ENCODE measurements at regions not wholly inside any gene's neighbourhood (a gene's known extent, or its start where the extent isn't known, plus 50 kb on each side); places are given as distances from the start of the nearest gene placed in this dataset.
"Not testable (repeated sequence)": the region's sequence is repeated elsewhere in the genome, so short reads cannot be mapped to it uniquely, and the experiment has no call there.

DNA sequence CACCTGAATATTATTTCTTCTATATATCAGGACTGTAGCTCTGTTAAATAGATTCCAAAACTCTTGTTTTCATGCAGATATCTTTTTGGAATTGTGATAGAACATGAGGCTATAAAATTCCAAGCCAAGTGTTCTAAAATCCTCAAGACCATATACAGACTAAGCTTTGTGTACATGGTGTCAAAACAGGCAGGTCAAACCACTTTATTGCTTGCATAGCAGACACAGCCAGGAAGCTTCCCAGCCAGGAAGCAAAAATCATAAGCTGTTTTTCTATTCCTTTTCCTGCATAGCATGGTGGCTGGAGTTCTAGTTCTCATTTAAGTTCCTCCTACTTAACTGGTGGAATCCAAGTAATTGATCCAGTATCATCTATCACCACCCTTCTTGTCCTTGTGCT lies 353.3 kb downstream of the PAX1 start:
- no peak overlapping the region for H3K4me3 ChIP-seq
- TF ChIP-seq, protein P1, sequence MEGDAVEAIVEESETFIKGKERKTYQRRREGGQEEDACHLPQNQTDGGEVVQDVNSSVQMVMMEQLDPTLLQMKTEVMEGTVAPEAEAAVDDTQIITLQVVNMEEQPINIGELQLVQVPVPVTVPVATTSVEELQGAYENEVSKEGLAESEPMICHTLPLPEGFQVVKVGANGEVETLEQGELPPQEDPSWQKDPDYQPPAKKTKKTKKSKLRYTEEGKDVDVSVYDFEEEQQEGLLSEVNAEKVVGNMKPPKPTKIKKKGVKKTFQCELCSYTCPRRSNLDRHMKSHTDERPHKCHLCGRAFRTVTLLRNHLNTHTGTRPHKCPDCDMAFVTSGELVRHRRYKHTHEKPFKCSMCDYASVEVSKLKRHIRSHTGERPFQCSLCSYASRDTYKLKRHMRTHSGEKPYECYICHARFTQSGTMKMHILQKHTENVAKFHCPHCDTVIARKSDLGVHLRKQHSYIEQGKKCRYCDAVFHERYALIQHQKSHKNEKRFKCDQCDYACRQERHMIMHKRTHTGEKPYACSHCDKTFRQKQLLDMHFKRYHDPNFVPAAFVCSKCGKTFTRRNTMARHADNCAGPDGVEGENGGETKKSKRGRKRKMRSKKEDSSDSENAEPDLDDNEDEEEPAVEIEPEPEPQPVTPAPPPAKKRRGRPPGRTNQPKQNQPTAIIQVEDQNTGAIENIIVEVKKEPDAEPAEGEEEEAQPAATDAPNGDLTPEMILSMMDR (IDR thresholded peaks at IDR 0.05): no peak
- TF ChIP-seq POLR2AphosphoS5 (IDR thresholded peaks at IDR 0.05): no peak
- no peak for TF ChIP-seq POLR2A (IDR thresholded peaks at IDR 0.05)
- no peaks in the 10 kb centered on the region for H3K36me3 ChIP-seq
- no peaks in the 10 kb centered on the region for H3K4me1 ChIP-seq
- intact Hi-C loops (cut with DNase I; ENCODE audit: low total_unique reads): no loop called here
- H3K27ac ChIP-seq: no peak overlapping the region
- DNase-seq (ENCODE audit: low spot score in 2 of 2): no peak
- no peaks in the 10 kb centered on the region for H3K9me3 ChIP-seq
- H3K27me3 ChIP-seq: no peaks in the 10 kb centered on the region

DNA sequence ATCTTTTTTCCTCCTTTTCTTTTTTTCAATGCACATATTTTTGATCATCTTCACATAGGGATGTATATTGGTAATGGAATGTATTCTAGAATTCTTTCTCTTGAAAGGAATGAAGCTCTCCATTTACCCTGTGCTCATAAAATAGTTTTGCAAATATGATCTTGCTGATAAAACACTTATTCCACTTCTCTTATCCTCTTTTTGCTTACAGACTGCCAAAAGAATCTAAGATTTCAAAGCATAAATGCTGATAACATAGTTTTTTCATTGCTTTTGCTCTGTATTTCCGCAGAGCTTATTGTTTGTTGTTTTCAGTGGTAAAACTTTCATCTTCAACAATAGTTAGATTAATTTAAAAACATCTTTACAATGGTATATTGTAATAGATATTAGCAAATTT lies 350.5 kb downstream of the PAX1 start:
- no peak for DNase-seq (ENCODE audit: low spot score in 2 of 2)
- Histone ChIP-seq H3K27ac (no peak overlapping the region), H3K9me3 (no peaks in the 10 kb centered on the region), H3K36me3 (no peaks in the 10 kb centered on the region), H3K4me1 (no peaks in the 10 kb centered on the region), H3K4me3 (no peak overlapping the region), H3K27me3 (no peaks in the 10 kb centered on the region)
- TF ChIP-seq, protein P1 (IDR thresholded peaks at IDR 0.05): no peak
- no peak for TF ChIP-seq POLR2A (IDR thresholded peaks at IDR 0.05)
- no peak for TF ChIP-seq POLR2AphosphoS5 (IDR thresholded peaks at IDR 0.05)
- intact Hi-C loops (cut with DNase I; ENCODE audit: low total_unique reads): no loop called here

DNA sequence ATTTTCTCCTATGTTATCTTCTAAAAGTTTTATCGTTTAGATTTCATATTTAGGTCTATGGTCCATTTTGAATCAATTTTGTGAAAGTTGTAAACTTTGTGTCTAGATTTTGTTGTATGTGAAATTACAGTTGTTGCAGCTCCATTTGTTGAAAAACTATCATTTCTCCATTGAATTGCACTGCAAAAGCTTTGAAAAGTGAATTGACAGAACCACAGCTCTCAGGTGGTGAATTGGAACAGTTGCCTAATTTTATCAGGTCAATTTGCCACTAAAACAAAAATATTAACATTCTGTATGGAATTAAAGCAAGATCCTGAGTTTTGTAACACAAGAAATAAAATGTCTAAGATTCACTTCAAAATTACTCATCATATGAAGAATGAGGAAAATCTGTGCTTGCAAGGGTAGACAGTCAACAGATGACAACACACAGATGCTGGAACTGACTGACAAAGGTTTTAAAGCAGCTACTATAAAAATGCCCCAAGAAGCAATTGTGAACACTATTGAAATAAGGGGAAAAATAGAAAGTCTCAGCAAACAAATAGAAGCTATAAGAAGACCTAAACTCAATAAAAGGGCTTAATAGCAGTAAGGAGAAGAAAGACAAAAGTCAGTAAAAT lies 346.7 kb downstream of the PAX1 start:
- no peaks in the 10 kb centered on the region for H3K4me1 ChIP-seq
- H3K4me3 ChIP-seq: no peak overlapping the region
- H3K27ac ChIP-seq: no peak overlapping the region
- H3K36me3 ChIP-seq: no peaks in the 10 kb centered on the region
- no peaks in the 10 kb centered on the region for H3K9me3 ChIP-seq
- no peak for DNase-seq (ENCODE audit: low spot score in 2 of 2)
- TF ChIP-seq POLR2AphosphoS5 (IDR thresholded peaks at IDR 0.05): no peak
- no peak for TF ChIP-seq POLR2A (IDR thresholded peaks at IDR 0.05)
- TF ChIP-seq, protein P1 (IDR thresholded peaks at IDR 0.05): no peak
- H3K27me3 ChIP-seq: no peaks in the 10 kb centered on the region
- intact Hi-C loops (cut with DNase I; ENCODE audit: low total_unique reads): no loop called here

DNA sequence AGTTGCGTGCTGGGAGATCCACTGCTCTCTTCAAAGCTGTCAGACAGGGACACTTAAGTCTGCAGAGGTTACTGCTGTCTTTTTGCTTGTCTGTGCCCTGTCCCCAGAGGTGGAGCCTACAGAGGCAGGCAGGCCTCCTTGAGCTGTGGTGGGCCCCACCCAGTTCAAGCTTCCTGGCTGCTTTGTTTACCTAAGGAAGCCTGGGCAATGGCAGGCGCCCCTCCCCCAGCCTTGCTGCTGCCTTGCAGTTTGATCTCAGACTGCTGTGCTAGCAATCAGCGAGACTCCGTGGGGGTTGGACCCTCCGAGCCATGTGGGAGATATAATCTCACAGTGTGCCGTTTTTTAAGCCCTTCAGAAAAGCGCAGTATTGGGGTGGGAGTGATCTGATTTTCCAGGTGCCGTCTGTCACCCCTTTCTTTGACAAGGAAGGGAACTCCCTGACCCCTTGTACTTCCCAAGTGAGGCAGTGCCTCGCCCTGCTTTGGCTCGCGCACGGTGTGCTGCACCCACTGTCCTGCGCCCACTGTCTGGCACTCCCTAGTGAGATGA lies 340.6 kb downstream of the PAX1 start:
- H3K9me3 ChIP-seq; DNase-seq (ENCODE audit: low spot score in 2 of 2); intact Hi-C loops (cut with DNase I; ENCODE audit: low total_unique reads); H3K27me3 ChIP-seq; H3K4me1 ChIP-seq; H3K36me3 ChIP-seq; H3K27ac ChIP-seq; H3K4me3 ChIP-seq: not testable (repeated sequence)

DNA sequence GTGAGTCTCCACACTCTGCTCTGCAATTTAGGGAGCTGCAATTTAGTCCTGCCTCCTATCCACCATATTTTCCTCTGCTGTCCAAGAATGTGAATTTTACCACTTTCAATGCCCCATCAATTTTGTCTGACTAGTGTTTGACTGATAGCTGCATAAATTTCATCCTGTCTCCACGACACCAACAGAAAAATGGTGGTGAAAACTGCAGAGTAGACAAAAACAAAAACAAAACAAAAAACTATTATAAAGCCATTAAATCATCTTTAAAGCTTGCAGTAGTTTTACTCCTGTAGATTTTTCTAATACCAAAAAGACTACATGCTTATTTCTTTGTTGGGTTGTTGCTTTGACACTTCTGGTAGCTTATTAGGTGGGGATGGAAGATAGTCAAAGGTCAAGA lies 322.0 kb downstream of the PAX1 start:
- H3K4me1 ChIP-seq: no peaks in the 10 kb centered on the region
- intact Hi-C loops (cut with DNase I; ENCODE audit: low total_unique reads): no loop called here
- H3K27ac ChIP-seq: no peak overlapping the region
- no peaks in the 10 kb centered on the region for H3K27me3 ChIP-seq
- no peak overlapping the region for H3K4me3 ChIP-seq
- peaks cover 0 to 6% of the 10 kb centered on the region in 2 donors for H3K9me3 ChIP-seq
- TF ChIP-seq POLR2A (IDR thresholded peaks at IDR 0.05) (no peak), POLR2AphosphoS5 (IDR thresholded peaks at IDR 0.05) (no peak)
- TF ChIP-seq, protein P1 (IDR thresholded peaks at IDR 0.05): no peak
- no peaks in the 10 kb centered on the region for H3K36me3 ChIP-seq
- DNase-seq (ENCODE audit: low spot score in 2 of 2): no peak

Data from breast epithelium (tissue), 4 donors.